Thymus (tissue), 11 donors: ENCODE measurements at regions not wholly inside any gene's neighbourhood (a gene's known extent, or its start where the extent isn't known, plus 50 kb on each side); places are given as distances from the start of the nearest gene placed in this dataset.
A peak's percentile ranks its signal among the peaks of the same experiment; 100 is the strongest.
"Not testable (repeated sequence)": the region's sequence is repeated elsewhere in the genome, so short reads cannot be mapped to it uniquely, and the experiment has no call there.

Experiments used
- DNase-seq, 9 donors: peaks; one replicate each; pipeline ENCODE4 v3.0.0-alpha.2; 2013; ENCODE audit warnings: low spot score in 9 of 9, low read depth in 6 of 9, missing footprints in 1 of 9
- H3K27ac ChIP-seq, 2 donors: one replicate each; pipeline ENCODE4 v1.5.1; 2013; ENCODE audit warnings: control low read depth in 1 of 2, low read depth in 1 of 2, low read length in 1 of 2, mild to moderate bottlenecking in 1 of 2, moderate library complexity in 1 of 2
- H3K27me3 ChIP-seq, 2 donors: one replicate each; pipeline ENCODE4 v1.5.1; 2013; ENCODE audit warnings: low read length in 1 of 2; ENCODE audit not compliant: control insufficient read depth in 2 of 2, insufficient read depth in 1 of 2
- H3K36me3 ChIP-seq, 2 donors: one replicate each; pipeline ENCODE4 v1.5.1; 2013; ENCODE audit warnings: low read length in 1 of 2, mild to moderate bottlenecking in 1 of 2, moderate library complexity in 1 of 2; ENCODE audit not compliant: control insufficient read depth in 2 of 2, insufficient read depth in 2 of 2
- H3K4me1 ChIP-seq, 2 donors: one replicate each; pipeline ENCODE4 v1.5.1; 2013; ENCODE audit warnings: low read length in 2 of 2; ENCODE audit not compliant: control insufficient read depth in 2 of 2, insufficient read depth in 2 of 2
- H3K4me3 ChIP-seq, 2 donors: one replicate each; pipeline ENCODE4 v1.5.1; 2013; ENCODE audit warnings: low read length in 2 of 2, control low read depth in 1 of 2, mild to moderate bottlenecking in 1 of 2
- H3K9me3 ChIP-seq, 2 donors: one replicate each; pipeline ENCODE4 v1.5.1; 2013; ENCODE audit warnings: low read length in 1 of 2, mild to moderate bottlenecking in 1 of 2; ENCODE audit not compliant: control insufficient read depth in 2 of 2, insufficient read depth in 1 of 2
- WGBS: extraction: QIAGEN DNeasy Blood & Tissue Kit; methylation state at CpG from one replicate; pipeline ENCODE4 v1.1.7; 2013; 5-methylcytosine and 5-hydroxymethylcytosine counted together
- donor health status: healthy.

DNA sequence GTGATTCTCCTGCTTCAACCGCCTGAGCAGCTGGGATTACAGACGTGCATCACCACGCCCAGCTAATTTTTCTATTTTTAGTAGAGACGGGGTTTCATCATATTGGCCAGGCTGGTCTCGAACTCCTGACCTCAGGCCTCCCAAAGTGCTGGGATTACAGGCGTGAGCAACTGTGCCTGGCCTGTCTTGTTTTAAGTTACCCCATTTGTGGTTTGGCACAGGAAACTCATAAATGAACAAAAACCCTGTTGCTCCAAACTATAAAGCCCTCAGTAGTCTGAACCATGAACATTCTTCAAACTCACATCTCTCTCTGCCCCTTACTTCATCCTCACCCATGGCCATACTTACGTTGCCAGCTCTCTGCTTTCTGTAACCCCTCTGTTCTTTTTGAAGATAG lies 61.7 kb downstream of the RHOU start:
- not testable (repeated sequence) for H3K36me3 ChIP-seq, H3K27ac ChIP-seq, H3K27me3 ChIP-seq, DNase-seq, H3K9me3 ChIP-seq, H3K4me3 ChIP-seq
- WGBS: 89% methylated on average over 7 of the region's 7 CpGs
- H3K4me1 ChIP-seq: peaks cover 40 to 69% of the 10 kb centered on the region in 2 donors

DNA sequence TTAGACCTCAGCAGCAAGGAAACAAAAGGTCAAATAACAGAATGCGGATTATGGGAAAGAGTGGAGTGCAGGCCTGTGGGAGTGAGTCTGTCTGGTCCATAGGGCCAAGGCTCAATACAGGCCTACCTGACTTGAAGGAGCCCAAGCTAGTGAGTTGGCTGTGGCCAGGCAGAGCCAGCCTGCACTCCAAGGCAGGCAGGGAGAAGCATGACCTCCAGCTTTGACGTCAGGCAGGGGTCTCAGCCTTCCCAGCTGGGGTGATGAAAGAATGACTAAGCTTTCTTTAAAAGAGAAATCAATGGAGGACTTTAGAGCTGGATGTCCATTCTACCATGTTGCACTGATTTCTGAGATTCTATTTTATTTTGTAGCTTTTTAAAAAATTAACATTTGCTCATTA lies 62.8 kb downstream of the RHOU start:
- Histone ChIP-seq H3K27me3 (no peaks in the 10 kb centered on the region), H3K27ac (no peak overlapping the region), H3K36me3 (no peaks in the 10 kb centered on the region), H3K4me1 (peaks cover 29 to 69% of the 10 kb centered on the region in 2 donors), H3K4me3 (no peak overlapping the region), H3K9me3 (peaks cover 0 to 4% of the 10 kb centered on the region in 2 donors)
- no peak for DNase-seq
- 82% methylated on average over 2 of the region's 2 CpGs for WGBS

DNA sequence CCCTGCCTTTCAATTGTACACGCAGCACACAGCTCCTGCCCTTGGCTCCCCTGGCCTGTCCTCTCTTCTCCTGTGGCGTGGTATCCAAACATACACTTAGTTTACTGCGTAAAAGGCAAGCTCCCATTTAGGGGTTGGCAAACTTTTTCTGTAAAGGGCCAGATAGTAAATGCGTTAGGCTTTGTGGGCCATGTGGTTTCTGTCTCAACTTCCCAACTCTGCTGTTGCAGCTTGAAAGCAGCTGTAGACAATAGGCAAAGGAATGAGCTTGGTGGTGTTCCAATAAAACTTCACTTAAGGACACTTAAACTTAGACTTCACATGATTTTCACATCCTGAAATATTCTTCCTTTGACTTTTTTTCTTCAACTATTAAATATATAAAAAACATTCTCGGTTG lies 63.3 kb downstream of the RHOU start:
- WGBS: 64% methylated on average over 5 of the region's 5 CpGs
- peaks cover 24 to 68% of the 10 kb centered on the region in 2 donors for H3K4me1 ChIP-seq
- no peaks in the 10 kb centered on the region for H3K36me3 ChIP-seq
- peaks cover 0 to 4% of the 10 kb centered on the region in 2 donors for H3K9me3 ChIP-seq
- H3K27ac ChIP-seq: no peak overlapping the region
- H3K4me3 ChIP-seq: no peak overlapping the region
- no peaks in the 10 kb centered on the region for H3K27me3 ChIP-seq
- DNase-seq: no peak

DNA sequence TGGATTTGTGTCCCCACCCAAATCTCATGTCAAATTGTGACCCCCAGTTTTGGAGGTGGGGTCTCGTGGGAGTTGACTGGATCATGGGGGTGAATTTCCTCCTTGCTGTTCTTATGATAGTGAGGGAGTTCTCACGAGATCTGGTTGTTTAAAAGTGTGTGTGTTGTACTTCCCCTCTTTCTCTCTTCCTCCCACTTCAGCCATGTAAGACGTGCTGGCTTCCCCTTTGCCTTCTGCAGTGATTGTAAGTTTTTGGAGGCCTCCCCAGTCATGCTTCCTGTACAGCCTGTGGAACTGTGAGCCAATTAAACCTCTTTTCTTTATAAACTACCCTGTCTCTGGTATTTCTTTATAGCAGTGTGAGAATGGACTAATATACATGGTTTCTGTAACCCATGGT lies 64.6 kb downstream of the RHOU start:
- no peaks in the 10 kb centered on the region for H3K36me3 ChIP-seq
- peaks cover 15 to 62% of the 10 kb centered on the region in 2 donors for H3K4me1 ChIP-seq
- H3K4me3 ChIP-seq: no peak overlapping the region
- no peak for DNase-seq
- H3K27me3 ChIP-seq: no peaks in the 10 kb centered on the region
- peaks cover 0 to 4% of the 10 kb centered on the region in 2 donors for H3K9me3 ChIP-seq
- H3K27ac ChIP-seq: no peak overlapping the region
- WGBS: 62% methylated on average over 3 of the region's 3 CpGs

- no peak for DNase-seq
- no peaks in the 10 kb centered on the region for H3K27me3 ChIP-seq
- H3K36me3 ChIP-seq: no peaks in the 10 kb centered on the region
- H3K9me3 ChIP-seq: peaks cover 0 to 4% of the 10 kb centered on the region in 2 donors
- peaks cover 8 to 59% of the 10 kb centered on the region in 2 donors for H3K4me1 ChIP-seq
- no peak overlapping the region for H3K4me3 ChIP-seq
- no peak overlapping the region for H3K27ac ChIP-seq
Measured at GRCh38 chr1:228801068-228801467, 65.8 kb downstream of the RHOU start.

DNA sequence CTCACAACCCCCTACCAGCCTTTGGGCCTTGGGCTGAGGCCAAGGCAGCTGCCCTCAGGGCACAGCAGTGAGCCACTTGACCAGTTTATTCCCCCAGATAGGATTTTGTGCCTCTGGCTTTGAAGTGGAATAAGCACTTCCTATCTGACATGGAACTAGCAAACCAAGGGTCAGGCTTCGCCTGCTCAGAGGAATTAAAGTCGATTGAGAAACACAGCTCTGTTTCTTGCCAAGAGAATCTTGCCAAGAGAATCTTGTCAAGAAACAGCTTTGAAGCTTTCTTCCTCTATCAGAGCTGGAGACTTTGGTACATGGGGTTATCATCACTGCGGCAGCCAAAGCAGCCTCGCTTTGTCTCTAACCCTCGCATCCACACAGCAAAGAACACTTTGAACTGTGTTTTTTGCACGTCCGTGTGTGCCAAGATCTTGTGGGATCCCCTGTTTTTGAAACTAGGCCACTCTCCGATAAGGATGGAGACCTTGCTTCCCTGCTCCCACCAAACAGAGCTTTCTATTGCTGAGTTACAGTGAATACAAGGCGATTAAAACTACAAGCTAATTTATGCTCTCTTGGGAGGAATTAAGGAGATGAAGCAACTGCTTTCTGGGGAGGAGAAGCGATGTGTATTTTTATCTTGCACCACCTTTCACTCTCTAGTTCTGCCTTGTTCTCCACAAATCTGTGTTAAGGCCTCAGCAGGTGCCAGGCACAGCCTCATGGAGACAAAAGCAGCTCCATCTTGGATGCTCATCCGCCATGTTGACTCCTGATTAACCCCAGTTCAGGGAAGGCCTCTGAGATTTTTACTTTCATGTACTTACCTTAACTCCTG lies 67.3 kb downstream of the RHOU start:
- no peak overlapping the region for H3K4me3 ChIP-seq
- H3K9me3 ChIP-seq: no peaks in the 10 kb centered on the region
- H3K27ac ChIP-seq: peak overlapping the region; percentile 33 to 74
- WGBS: 90% methylated on average over 11 of the region's 11 CpGs
- H3K36me3 ChIP-seq: no peaks in the 10 kb centered on the region
- DNase-seq: no peak
- peaks cover 8 to 44% of the 10 kb centered on the region in 2 donors for H3K4me1 ChIP-seq
- no peaks in the 10 kb centered on the region for H3K27me3 ChIP-seq

- DNase-seq: no peak
- H3K4me1 ChIP-seq: peaks cover 5 to 36% of the 10 kb centered on the region in 2 donors
Measured at GRCh38 chr1:228803421-228803820, 68.1 kb downstream of the RHOU start.

DNA sequence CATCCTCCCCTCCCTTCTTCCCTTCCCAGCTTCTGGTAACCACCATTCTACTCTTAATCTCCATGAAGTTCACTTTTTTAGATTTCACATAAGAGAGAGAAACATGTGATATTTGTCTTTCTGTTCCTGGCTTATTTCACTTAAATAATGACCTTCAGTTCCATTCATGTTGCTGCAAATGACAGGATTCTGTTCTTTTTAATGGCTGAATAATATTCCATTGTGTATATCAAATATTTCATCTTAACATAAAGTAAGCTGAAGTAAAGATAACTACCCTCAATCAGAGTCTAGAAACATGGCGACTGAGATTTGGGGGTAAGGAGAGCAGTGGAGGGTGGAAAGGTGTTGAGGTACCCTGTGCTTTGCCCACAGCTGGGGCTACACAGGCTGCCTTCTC lies 68.9 kb downstream of the RHOU start:
- H3K27ac ChIP-seq: peak overlapping the region; percentile 19 to 68
- peaks cover 4 to 33% of the 10 kb centered on the region in 2 donors for H3K4me1 ChIP-seq
- no peak overlapping the region for H3K4me3 ChIP-seq
- no peaks in the 10 kb centered on the region for H3K9me3 ChIP-seq
- no peaks in the 10 kb centered on the region for H3K36me3 ChIP-seq
- 100% methylated on average over 1 of the region's 1 CpG for WGBS
- no peaks in the 10 kb centered on the region for H3K27me3 ChIP-seq
- no peak for DNase-seq

More at GRCh38 chr1:228803421-228803820, 68.1 kb downstream of the RHOU start:
- H3K27ac ChIP-seq: no peak overlapping the region
- WGBS: 92% methylated on average over 6 of the region's 6 CpGs
- H3K9me3 ChIP-seq: no peaks in the 10 kb centered on the region
- no peaks in the 10 kb centered on the region for H3K36me3 ChIP-seq
- no peak overlapping the region for H3K4me3 ChIP-seq
- no peaks in the 10 kb centered on the region for H3K27me3 ChIP-seq

DNA sequence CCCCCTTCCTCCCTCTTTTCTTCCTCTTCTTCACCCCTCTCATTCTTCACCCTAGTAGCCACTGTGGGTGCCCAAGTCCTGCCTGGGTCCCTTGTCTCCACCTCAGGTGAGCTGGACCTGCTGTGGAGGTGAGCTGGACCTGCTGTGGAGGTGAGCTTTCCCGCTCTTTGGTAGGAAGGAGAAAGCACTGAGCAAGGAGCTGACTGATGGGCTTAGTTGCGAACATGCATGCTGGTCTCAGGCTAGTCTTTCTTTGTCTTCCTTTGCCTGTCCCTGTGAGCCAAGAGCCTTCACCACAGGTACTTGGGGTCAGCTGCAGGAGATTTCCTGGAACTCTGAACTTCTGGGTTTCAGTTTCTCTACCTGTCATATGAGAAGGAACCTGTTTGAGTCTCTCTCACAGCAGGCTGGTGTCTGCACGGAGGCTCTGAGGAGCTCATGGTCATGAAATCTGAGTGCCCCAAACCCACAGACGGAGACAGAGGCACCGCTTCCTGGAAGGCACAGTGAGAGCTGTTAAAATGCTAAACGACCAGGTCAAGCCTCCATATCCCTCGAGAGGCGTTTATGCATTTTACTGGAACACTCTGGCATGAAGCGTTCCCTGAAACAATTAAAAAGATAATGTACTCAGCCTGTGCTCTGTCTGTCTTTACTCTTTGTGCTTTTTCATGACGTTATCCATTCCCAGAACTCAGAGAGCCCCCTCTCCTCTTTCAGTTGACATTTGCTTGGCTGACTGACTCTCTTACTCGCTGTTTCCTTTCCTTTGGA lies 69.5 kb downstream of the RHOU start:
- Histone ChIP-seq H3K27ac (peak overlapping the region; percentile 33 to 68), H3K4me3 (no peak overlapping the region), H3K9me3 (no peaks in the 10 kb centered on the region), H3K27me3 (no peaks in the 10 kb centered on the region), H3K36me3 (no peaks in the 10 kb centered on the region), H3K4me1 (peaks cover 4 to 39% of the 10 kb centered on the region in 2 donors)
- DNase-seq: peak in 2 of 9 donors; percentile 28 to 56
- 48% methylated on average over 11 of the region's 11 CpGs for WGBS
